NCI-H2107 (cell line): ENCODE measurements at regions not wholly inside any gene's neighbourhood (a gene's known extent, or its start where the extent isn't known, plus 50 kb on each side); places are given as distances from the start of the nearest gene placed in this dataset.
"Not testable (repeated sequence)": the region's sequence is repeated elsewhere in the genome, so short reads cannot be mapped to it uniquely, and the experiment has no call there.

Experiments used
- DNase-seq: peaks from one replicate; lab custom pipeline; 2025; lab: John Stamatoyannopoulos, UW

- DNase-seq = no peak
Observed at GRCh38 chr3:153442799-153443487, 280.9 kb downstream of the RAP2B start.

DNA sequence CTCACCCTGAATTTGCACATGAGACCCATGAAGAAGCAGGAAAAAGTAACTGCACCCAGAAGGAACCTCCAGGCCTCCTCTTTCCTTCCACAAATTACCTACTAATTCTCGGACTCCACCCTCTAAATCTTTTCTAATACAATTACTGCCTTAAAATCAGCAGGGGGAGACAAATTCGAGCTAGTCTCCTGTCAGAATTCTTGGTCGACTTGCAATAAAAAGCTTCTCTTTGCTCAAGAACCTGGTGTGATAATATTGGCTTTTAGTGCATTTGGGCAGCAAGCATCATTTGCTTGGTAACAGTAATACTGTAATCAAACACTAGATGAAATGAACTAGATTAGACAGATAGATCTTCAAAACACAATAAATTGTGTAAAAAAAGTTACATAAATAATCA lies 281.9 kb downstream of the RAP2B start:
- no peak for DNase-seq

- no peak for DNase-seq
Observed at GRCh38 chr3:153445817-153446216, 283.8 kb downstream of the RAP2B start.

DNA sequence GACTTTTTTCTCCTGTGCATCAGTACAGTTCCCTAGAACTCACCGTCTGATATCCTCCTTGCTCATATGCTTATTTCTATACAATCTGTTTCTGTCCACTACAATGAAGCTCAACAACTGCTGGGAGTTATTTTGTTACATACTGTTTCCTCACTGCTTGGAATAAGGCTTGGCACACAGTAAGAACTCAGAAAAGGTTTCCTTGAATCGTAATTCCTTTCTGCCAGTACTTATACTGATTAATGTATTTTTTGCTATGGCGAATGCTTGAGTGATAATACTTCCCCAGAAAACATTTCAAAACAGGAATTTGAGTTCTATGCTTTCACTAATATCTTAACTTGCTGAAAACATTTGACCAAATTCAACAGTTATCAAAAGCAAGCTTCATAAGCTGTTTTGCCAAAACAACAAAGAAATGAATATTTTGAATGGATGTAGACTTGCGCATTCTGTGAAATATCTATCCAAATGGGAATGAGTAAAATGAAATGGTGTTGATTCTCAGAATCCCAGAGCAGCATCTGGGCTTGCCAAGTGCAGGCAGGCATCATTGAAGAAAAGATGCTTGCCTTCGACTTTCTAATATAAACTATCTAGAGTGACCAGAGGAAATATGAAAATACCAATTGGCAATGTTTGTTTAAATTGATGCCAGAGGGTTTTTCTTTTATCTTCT lies 286.3 kb downstream of the RAP2B start:
- DNase-seq = no peak

DNA sequence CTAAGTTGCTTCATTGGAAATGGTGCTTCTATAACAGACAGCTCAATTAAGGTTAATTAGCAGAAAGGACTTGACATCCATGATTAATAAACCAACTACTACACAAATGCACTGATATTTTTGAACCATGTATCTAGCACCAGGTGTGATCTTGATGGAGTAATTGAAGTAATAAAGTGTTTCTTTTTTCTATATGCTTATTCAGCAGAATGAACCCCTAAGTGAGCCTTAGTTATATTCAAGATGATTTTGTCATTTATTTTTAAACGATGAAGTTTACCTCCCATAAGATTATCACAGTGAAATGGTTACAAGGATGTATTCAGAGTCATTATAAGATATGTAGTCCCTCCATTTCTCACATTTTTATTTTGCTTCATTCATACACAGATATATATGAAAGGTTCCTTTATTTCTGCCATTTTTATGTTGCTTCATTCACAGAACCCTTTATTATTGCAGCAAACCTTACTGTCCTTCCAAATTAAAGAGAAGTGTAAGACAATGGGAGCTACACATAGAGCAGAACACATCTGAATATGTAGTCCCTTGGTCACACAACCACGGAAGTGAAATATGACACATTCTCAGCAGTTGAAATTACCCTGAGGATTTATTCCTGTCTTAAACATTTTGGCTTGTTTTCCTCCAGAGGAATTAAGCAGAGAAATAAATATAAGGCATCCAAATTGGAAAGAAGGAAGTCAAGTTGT lies 295.0 kb downstream of the RAP2B start:
- no peak for DNase-seq

DNA sequence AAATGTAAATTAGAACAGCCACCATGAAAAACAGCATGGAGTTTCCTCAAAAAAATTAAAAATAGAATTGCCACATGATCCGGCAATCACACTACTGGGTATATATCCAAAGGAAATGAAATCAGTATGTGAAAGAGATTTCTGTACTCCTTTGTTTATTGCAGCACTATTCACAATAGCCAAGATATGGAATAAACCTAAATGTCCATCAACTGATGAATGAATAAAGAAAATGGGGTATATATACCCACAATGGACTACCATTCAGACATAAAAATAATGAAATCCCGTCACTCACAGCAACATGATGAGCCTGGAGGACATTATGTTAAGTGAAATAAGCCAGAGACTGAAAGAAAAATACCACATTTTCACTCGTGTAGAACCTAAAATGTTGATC lies 296.9 kb downstream of the RAP2B start:
- no peak for DNase-seq

DNA sequence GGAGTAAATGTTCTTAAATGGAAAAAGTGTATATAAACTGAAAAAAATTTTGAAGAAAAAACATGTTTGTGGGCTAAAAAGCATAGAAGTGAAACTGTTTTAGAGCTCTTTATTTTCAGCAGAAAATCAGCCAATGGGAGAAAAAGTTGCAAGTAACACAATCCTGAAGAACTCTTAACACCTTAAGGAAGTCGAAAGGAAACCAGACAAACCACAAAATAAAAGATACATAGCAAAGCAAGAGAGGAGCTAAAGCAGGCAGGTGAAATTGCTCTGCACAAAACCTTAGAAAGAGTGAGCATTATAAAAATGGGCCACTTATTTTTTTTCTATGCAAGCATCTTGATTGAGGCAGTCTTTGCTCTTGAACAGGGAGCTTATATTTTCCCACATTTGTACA lies 300.5 kb downstream of the RAP2B start:
- no peak for DNase-seq

DNA sequence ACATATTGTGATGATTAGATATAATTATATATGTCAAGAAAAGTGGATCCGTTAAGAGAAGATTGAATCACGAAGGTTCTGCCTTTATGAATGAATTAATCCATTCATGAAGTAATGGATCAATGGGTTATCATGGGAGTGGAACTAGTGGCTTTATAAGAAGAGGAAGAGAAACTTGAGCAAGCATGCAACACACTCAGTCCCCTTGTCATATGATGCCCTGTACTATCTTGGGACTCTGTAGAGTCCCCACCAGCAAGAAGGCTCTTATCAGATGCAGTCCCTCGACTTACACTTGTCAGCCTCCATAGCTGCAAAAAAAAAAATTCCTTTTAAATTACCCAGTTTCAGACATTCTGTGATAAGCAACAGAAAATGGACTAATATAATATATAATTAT lies 301.9 kb downstream of the RAP2B start:
- no peak for DNase-seq

DNA sequence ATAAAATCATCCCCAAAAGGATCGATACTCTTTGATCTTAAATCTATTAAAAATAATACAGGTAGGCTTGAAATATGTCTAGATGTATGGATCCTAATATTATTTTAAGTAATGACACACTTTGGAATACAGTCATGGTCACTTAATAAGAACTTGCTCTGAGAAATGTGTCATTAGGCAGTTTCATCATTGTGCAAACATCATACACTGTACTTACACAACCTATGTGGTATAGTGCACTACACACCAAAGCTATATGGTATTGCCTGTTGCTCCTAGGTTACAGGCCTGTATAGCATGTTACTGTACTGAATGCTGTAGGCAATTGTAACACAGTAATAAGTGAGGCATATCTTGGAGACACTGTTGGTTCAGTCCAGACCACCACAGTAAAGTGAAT lies 307.1 kb downstream of the RAP2B start:
- no peak for DNase-seq

- no peak for DNase-seq
Observed at GRCh38 chr3:153484842-153485241, 322.8 kb downstream of the RAP2B start.

GRCh38 chr3:153495422-153495821 lies 333.4 kb downstream of the RAP2B start:
- DNase-seq = no peak

- DNase-seq = no peak
Observed at GRCh38 chr3:153502682-153503081, 340.7 kb downstream of the RAP2B start.

- no peak for DNase-seq
Observed at GRCh38 chr3:153503873-153504272, 341.8 kb downstream of the RAP2B start.

DNA sequence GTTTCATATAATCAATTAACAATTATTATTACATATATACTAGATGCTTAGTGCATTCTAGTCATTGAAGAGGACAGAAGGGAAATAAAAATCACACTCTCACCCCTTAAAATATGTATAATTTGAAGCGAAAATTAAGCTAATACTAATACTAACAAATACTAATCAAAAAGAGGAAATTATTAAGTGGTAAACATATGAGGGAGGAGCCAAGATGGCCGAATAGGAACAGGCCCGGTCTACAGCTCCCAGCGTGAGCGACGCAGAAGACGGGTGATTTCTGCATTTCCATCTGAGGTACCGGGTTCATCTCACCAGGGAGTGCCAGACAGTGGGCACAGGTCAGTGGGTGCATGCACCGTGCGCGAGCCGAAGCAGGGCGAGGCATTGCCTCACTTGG lies 344.2 kb downstream of the RAP2B start:
- not testable (repeated sequence) for DNase-seq

DNA sequence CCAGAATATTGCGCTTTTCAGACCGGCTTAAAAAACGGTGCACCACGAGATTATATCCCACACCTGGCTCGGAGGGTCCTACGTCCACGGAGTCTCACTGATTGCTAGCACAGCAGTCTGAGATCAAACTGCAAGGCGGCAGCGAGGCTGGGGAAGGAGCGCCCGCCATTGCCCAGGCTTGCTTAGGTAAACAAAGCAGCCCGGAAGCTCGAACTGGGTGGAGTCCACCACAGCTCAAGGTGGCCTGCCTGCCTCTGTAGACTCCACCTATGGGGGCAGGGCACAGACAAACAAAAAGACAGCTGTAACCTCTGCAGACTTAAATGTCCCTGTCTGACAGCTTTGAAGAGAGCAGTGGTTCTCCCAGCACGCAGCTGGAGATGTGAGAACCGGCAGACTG lies 344.7 kb downstream of the RAP2B start:
- DNase-seq = not testable (repeated sequence)

GRCh38 chr3:153513236-153513635 lies 351.2 kb downstream of the RAP2B start:
- no peak for DNase-seq

- DNase-seq = no peak
Observed at GRCh38 chr3:153528473-153528872, 366.4 kb downstream of the RAP2B start.

DNA sequence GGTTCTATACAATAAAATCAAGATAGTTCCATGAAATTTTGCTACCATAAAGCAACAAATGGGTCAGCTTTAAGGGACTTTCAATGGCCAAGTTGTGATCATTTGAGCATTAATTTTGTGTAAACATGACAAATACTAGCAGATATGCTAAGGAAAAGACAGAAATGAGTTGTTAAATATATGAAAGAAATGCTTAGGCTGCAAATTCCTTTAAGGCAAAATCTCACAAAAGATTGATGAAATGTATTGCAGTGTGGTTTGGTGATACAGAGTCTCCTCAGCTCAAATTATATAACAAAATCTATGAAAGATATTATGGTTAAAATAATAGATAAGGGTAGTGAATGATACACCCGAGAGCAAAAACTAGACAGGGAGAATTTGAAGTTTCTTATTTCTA lies 377.2 kb downstream of the RAP2B start:
- DNase-seq = no peak

- no peak for DNase-seq
Observed at GRCh38 chr3:153545471-153545870, 383.4 kb downstream of the RAP2B start.

DNA sequence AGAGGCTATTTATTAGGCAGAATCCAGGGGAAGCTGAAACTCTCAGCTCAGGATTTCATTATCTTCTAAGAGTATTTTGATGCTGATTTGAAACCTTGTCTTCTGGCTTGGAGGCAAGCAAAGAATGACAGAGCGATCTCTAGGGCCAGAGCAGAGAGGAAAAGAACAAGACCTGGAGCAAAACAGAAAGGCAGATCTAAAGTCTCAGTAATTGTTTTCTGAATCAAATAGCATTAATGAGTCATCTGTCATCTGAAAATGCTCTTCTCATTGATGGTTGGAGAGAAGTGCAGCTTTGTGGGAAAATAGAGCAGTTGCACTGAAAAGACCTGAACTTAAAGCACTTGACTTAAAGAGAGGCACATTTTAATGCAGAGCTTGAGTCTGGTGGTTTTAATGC lies 385.9 kb downstream of the RAP2B start:
- no peak for DNase-seq

- not testable (repeated sequence) for DNase-seq
Observed at GRCh38 chr3:153549686-153550085, 387.7 kb downstream of the RAP2B start.

DNA sequence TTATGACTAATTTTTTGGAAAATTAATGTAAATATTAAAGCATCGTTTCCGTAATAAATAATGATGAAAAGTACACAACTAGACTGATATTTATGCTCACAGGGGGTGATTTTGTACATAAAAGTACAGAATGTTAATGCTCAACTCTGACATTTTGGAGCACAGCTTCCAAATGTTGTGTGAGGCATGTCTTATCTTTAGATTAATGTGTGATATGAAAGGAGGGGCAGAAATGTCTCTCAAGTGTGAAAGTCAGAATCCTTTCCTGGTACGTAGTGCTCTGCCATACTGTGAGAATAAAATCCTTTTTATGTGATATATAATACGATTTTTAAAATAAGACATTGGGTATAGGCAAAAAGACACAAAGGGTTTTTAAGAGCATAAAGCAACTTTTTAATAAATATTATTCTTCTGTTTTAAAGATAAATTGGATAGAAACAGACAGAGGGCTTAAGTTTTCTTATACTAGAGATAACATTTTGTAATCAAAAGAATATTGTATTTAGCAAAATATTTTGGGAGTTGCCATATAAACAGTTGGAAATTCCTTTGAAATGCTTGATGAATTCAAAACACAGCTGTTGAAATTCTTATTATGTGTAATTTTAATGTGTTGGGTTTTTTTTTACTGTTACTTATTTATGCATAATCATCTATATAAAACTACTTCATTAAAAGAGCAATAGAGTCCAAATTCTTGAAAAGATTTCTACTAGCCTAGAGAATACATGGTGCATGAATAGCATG lies 389.7 kb downstream of the RAP2B start:
- DNase-seq = no peak
